IMR-90 (cell line): ENCODE measurements at regions not wholly inside any gene's neighbourhood (a gene's known extent, or its start where the extent isn't known, plus 50 kb on each side); places are given as distances from the start of the nearest gene placed in this dataset.

ENCODE experiments used
- ATAC-seq: fragments of 200-7000 bp; cut with Tn5 transposase; 2 replicates; pipeline ENCODE4 v1.9.1; 2020; ENCODE audit warnings: low read depth, mild to moderate bottlenecking, moderate library complexity
- BruUV-seq: library from RNA; stranded (reverse); fragments of 400-500 nt; replicated peaks from 2 replicates; lab custom pipeline; 2021; lab: Mats Ljungman, UMichigan
- CTCF ChIA-PET: fragments of 300-600 bp; formaldehyde crosslinking; extraction: SDS; loops from one replicate; lab custom pipeline; 2021; ENCODE audit warnings: antibody characterized with exemption; lab: Yijun Ruan, JAX
- POLR2A ChIA-PET: fragments of 300-600 bp; sonication (Branson Sonifier 250); formaldehyde crosslinking; loops from one replicate; lab custom pipeline; 2022; ENCODE audit warnings: antibody characterized with exemption; ENCODE audit not compliant: unreplicated experiment; lab: Charles Lee
- DNase-seq: peaks from one replicate; pipeline ENCODE4 v3.0.0; 2013
- H2AFZ ChIP-seq: replicated peaks from 2 replicates; pipeline ENCODE3; 2013; ENCODE audit warnings: low read length, mild to moderate bottlenecking; ENCODE audit not compliant: poor library complexity
- H2AK5ac ChIP-seq: 2 replicates; pipeline ENCODE4 v1.6.1; 2013; ENCODE audit warnings: low read depth, low read length, inconsistent platforms
- H2AK9ac ChIP-seq: replicated peaks from 2 replicates; pipeline ENCODE3; 2013; ENCODE audit warnings: mild to moderate bottlenecking, low read depth, low read length, moderate library complexity; ENCODE audit not compliant: poor library complexity
- H2BK120ac ChIP-seq: 2 replicates; pipeline ENCODE4 v1.6.1; 2013; ENCODE audit warnings: low read depth, low read length, inconsistent platforms
- H2BK15ac ChIP-seq: 3 replicates; pipeline ENCODE4 v1.6.1; 2013; ENCODE audit warnings: low read depth, low read length, inconsistent platforms
- H2BK20ac ChIP-seq: 2 replicates; pipeline ENCODE4 v1.6.1; 2013; ENCODE audit warnings: low read depth, mild to moderate bottlenecking, inconsistent platforms, low read length, moderate library complexity
- H2BK5ac ChIP-seq: 2 replicates; pipeline ENCODE4 v1.6.1; 2013; ENCODE audit warnings: mild to moderate bottlenecking, low read depth, low read length, inconsistent platforms; ENCODE audit not compliant: poor library complexity, severe bottlenecking
- H3K14ac ChIP-seq: replicated peaks from 2 replicates; pipeline ENCODE4 v1.6.1; 2013; ENCODE audit warnings: low read depth, low read length, inconsistent platforms
- H3K18ac ChIP-seq: 2 replicates; pipeline ENCODE4 v1.6.1; 2013; ENCODE audit warnings: low read depth, low read length, control low read depth
- H3K23ac ChIP-seq: 2 replicates; pipeline ENCODE4 v1.6.1; 2013; ENCODE audit warnings: low read depth, low read length, inconsistent platforms
- H3K27ac ChIP-seq: 2 replicates; pipeline ENCODE4 v1.5.1; 2013; ENCODE audit warnings: mild to moderate bottlenecking, control low read depth, low read length; ENCODE audit not compliant: insufficient read depth
- H3K27me3 ChIP-seq: 2 replicates; pipeline ENCODE4 v1.6.1; 2013; ENCODE audit warnings: low read length; ENCODE audit not compliant: control insufficient read depth, insufficient read depth
- H3K36me3 ChIP-seq: 2 replicates; pipeline ENCODE4 v1.6.1; 2013; ENCODE audit warnings: low read length, mixed read lengths; ENCODE audit not compliant: control insufficient read depth, insufficient read depth
- H3K4ac ChIP-seq: 2 replicates; pipeline ENCODE4 v1.6.1; 2013; ENCODE audit warnings: low read depth, low read length, inconsistent platforms
- H3K4me1 ChIP-seq: 2 replicates; pipeline ENCODE4 v1.6.1; 2013; ENCODE audit warnings: low read length, mixed read lengths; ENCODE audit not compliant: control insufficient read depth, insufficient read depth
- H3K4me2 ChIP-seq: 2 replicates; pipeline ENCODE4 v1.6.1; 2013; ENCODE audit warnings: low read depth, mild to moderate bottlenecking, control low read depth, low read length, moderate library complexity
- H3K4me3 ChIP-seq: 2 replicates; pipeline ENCODE4 v1.5.1; 2013; ENCODE audit warnings: low read depth, mild to moderate bottlenecking, control low read depth, low read length, moderate library complexity; ENCODE audit not compliant: insufficient read depth
- H3K56ac ChIP-seq: 2 replicates; pipeline ENCODE4 v1.6.1; 2013; ENCODE audit warnings: low read length, inconsistent platforms; ENCODE audit not compliant: insufficient read depth; ENCODE audit errors: extremely low read depth
- H3K79me1 ChIP-seq, 2 experiments: 2 replicates each; pipeline ENCODE4 v1.6.1; 2013; ENCODE audit warnings: low read length in 2 of 2, inconsistent platforms in 1 of 2, low read depth in 1 of 2
- H3K9ac ChIP-seq: 2 replicates; pipeline ENCODE4 v1.6.1; 2013; ENCODE audit warnings: low read depth, low read length, control low read depth
- H3K9me1 ChIP-seq: 2 replicates; pipeline ENCODE4 v1.6.1; 2013; ENCODE audit warnings: low read length, inconsistent platforms; ENCODE audit not compliant: insufficient read depth
- H3K9me3 ChIP-seq: 2 replicates; pipeline ENCODE4 v1.6.1; 2013; ENCODE audit warnings: low read length; ENCODE audit not compliant: control insufficient read depth, insufficient read depth
- H4K20me1 ChIP-seq: 2 replicates; pipeline ENCODE4 v1.6.1; 2013; ENCODE audit warnings: low read length, inconsistent platforms; ENCODE audit not compliant: insufficient read depth
- H4K5ac ChIP-seq: 2 replicates; pipeline ENCODE4 v1.6.1; 2013; ENCODE audit warnings: mild to moderate bottlenecking, low read depth, low read length, control low read depth
- H4K8ac ChIP-seq, 2 experiments: 2 replicates each; pipeline ENCODE4 v1.6.1; 2013; ENCODE audit warnings: low read depth in 2 of 2, low read length in 2 of 2, control low read depth in 1 of 2, inconsistent platforms in 1 of 2
- H4K91ac ChIP-seq: 2 replicates; pipeline ENCODE4 v1.6.1; 2013; ENCODE audit warnings: low read depth, low read length, inconsistent platforms; ENCODE audit not compliant: insufficient read depth
- BHLHE40 ChIP-seq: fragments of 150-350 bp; IDR thresholded peaks from 2 replicates; pipeline ENCODE4 v1.6.1; 2016; ENCODE audit warnings: mild to moderate bottlenecking, low read depth, low read length
- WGBS, 2 experiments: methylation state at CpG; one replicate each; pipeline versions ENCODE4 v1.1.5 to v1.1.7; 2013; ENCODE audit warnings: missing lambda C conversion rate in 2 of 2; ENCODE audit not compliant: insufficient read length in 1 of 2; ENCODE audit errors: extremely low coverage in 2 of 2; 5-methylcytosine and 5-hydroxymethylcytosine counted together
- dilution Hi-C: fragments of 300-500 bp; cut with HindIII; formaldehyde crosslinking; loops from one replicate; pipeline ENCODE4 v1.14.3; 2018; ENCODE audit warnings: low sequenced_read_pairs; ENCODE audit not compliant: unreplicated experiment
- in situ Hi-C: fragments of 300-500 bp; cut with MboI; formaldehyde crosslinking; loops from 3 replicates; pipeline ENCODE4 v1.14.3; 2019; ENCODE audit warnings: low sequenced_read_pairs, inconsistent platforms, mixed read lengths
- intact Hi-C: fragments of 100-400 bp; cut with micrococcal nuclease; formaldehyde crosslinking; loops from 2 replicates; pipeline ENCODE4 v1.10.0; 2022

- H3K18ac ChIP-seq: no peak overlapping the region
- H3K27me3 ChIP-seq: no peaks in the 10 kb centered on the region; the same call in 1 of the 2 replicates
- H3K4me1 ChIP-seq: peaks cover 4% of the 10 kb centered on the region
- H4K8ac ChIP-seq: no peak overlapping the region
- WGBS, 2 experiments: no CpG with 5 or more reads among the region's 3 CpGs
- H4K5ac ChIP-seq: no peak overlapping the region
- TF ChIP-seq BHLHE40: no peak
- ChIA-PET POLR2A (no interaction called here), CTCF (no interaction called here)
- no TSS peak for BruUV-seq
- no peak overlapping the region for H3K4ac ChIP-seq
- intact Hi-C loops (no loop called here), dilution Hi-C loops (no loop called here), in situ Hi-C loops (no loop called here)
- H3K27ac ChIP-seq: no peak overlapping the region
- ATAC-seq (peak; percentile 69; the same call in 1 of the 2 replicates), DNase-seq (peak; percentile 31)
- H2BK15ac ChIP-seq: no peak overlapping the region
- H2BK5ac ChIP-seq: no peak overlapping the region
- no peak overlapping the region for H3K23ac ChIP-seq
- no peak overlapping the region for H2AK5ac ChIP-seq
- H3K4me3 ChIP-seq: no peak overlapping the region
- H3K14ac ChIP-seq: no peak overlapping the region
- H4K20me1 ChIP-seq: no peaks in the 10 kb centered on the region
- no peak overlapping the region for H2AFZ ChIP-seq
- H2BK20ac ChIP-seq: no peak overlapping the region
- no peaks in the 10 kb centered on the region for H3K36me3 ChIP-seq
- no peak overlapping the region for H2AK9ac ChIP-seq
- no peaks in the 10 kb centered on the region for H3K9me1 ChIP-seq
- H3K56ac ChIP-seq: no peak overlapping the region
- no peak overlapping the region for H2BK120ac ChIP-seq
- H3K79me1 ChIP-seq: no peaks in the 10 kb centered on the region
- no peak overlapping the region; the same call in 1 of the 2 replicates for H3K4me2 ChIP-seq
- no peaks in the 10 kb centered on the region for H3K9me3 ChIP-seq
- no peak overlapping the region for H4K91ac ChIP-seq
- no peak overlapping the region for H3K9ac ChIP-seq
Observed at GRCh38 chr12:107167756-107168155, 74.4 kb upstream of the CRY1 start.
